ENCODE measurements at regions not wholly inside any gene's neighbourhood (a gene's known extent, or its start where the extent isn't known, plus 50 kb on each side); places are given as distances from the start of the nearest gene placed in this dataset.

- DNase-seq (ENCODE audit: low spot score in 2 of 2), result no peak
- intact Hi-C loops (cut with DNase I; ENCODE audit: low total_unique reads), result no loop called here
- WGBS, 2 donors, result 43 to 55% methylated on average over 4 of the region's 4 CpGs
- TF ChIP-seq POLR2A (IDR thresholded peaks at IDR 0.05), result no peak
- TF ChIP-seq CTCF (IDR thresholded peaks at IDR 0.05), result no peak
- H3K4me3 ChIP-seq (ENCODE audit: low read depth, poor library complexity, severe bottlenecking), result no peak overlapping the region
Observed at GRCh38 chr13:103133556-103133955, 67.3 kb upstream of the SLC10A2 start.

- DNase-seq (ENCODE audit: low spot score in 2 of 2), result no peak
- intact Hi-C loops (cut with DNase I; ENCODE audit: low total_unique reads), result no loop called here
- H3K4me3 ChIP-seq (ENCODE audit: low read depth, poor library complexity, severe bottlenecking), result no peak overlapping the region
- TF ChIP-seq POLR2A (IDR thresholded peaks at IDR 0.05) (no peak), CTCF (IDR thresholded peaks at IDR 0.05) (no peak)
- WGBS, 2 donors, result 78 to 82% methylated on average over 3 of the region's 3 CpGs
Observed at GRCh38 chr13:103130681-103131210, 64.5 kb upstream of the SLC10A2 start.

- TF ChIP-seq POLR2A (IDR thresholded peaks at IDR 0.05) (no peak), CTCF (IDR thresholded peaks at IDR 0.05) (no peak)
- 86 to 88% methylated on average over 5 of the region's 5 CpGs for WGBS, 2 donors
- intact Hi-C loops (cut with DNase I; ENCODE audit: low total_unique reads), result no loop called here
- no peak overlapping the region for H3K4me3 ChIP-seq (ENCODE audit: low read depth, poor library complexity, severe bottlenecking)
- no peak for DNase-seq (ENCODE audit: low spot score in 2 of 2)
Observed at GRCh38 chr13:103130146-103130545, 63.9 kb upstream of the SLC10A2 start.

Data from lower leg skin (tissue), 4 donors.